HG03039 (cell line): ENCODE measurements at regions not wholly inside any gene's neighbourhood (a gene's known extent, or its start where the extent isn't known, plus 50 kb on each side); places are given as distances from the start of the nearest gene placed in this dataset.

Experiments
- ATAC-seq: cut with Tn5 transposase; IDR thresholded peaks from one replicate; pipeline ENCODE4 v1.9.1; 2021; ENCODE audit warnings: mild to moderate bottlenecking, moderate library complexity; ENCODE audit not compliant: unreplicated experiment

GRCh38 chr9:87275047-87275725 lies 222.5 kb upstream of the DAPK1 start:
- ATAC-seq, result no peak

- ATAC-seq, result no peak
Measured at GRCh38 chr9:87276327-87276841, 221.3 kb upstream of the DAPK1 start.

- no peak for ATAC-seq
Measured at GRCh38 chr9:87276851-87277261, 220.8 kb upstream of the DAPK1 start.

DNA sequence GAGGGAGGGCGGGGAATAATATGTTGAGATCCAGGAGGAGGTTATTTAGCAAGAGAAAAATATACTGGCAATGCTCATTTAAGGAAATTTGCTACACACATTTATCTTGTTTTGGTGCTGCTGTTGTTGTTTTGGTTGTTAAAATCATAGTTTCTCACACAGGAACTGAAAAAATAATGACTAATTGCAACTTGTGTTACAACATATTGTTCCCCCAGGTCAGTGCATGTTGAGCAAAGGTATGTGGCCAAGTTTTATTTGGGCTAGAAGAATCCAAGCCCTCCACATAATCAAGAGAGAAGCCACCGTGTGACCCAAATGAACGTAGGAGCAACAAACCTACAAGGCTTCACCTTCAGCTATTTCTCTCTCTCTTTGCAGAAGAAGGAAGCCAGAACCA lies 220.3 kb upstream of the DAPK1 start:
- no peak for ATAC-seq

GRCh38 chr9:87278971-87279733 lies 218.5 kb upstream of the DAPK1 start:
- ATAC-seq, result no peak

DNA sequence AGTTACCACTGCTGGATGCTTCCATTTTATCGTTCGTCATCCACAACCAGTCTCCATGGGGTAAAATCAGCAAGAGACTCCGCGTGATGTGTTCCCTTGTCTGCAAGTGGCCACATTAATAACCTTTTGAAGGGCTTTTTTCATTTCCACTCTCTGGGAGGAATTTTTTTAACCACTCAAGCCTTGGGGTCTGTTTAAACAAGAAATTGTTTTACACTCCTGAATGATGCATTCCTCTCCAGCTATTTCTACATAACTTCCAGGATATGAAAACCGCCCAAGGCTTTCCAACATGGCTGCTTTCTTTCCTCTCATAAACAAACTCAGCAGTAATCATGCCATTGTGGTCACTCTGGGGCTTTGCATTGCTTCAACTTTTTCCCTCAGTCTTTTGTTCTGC lies 217.2 kb upstream of the DAPK1 start:
- ATAC-seq, result no peak

DNA sequence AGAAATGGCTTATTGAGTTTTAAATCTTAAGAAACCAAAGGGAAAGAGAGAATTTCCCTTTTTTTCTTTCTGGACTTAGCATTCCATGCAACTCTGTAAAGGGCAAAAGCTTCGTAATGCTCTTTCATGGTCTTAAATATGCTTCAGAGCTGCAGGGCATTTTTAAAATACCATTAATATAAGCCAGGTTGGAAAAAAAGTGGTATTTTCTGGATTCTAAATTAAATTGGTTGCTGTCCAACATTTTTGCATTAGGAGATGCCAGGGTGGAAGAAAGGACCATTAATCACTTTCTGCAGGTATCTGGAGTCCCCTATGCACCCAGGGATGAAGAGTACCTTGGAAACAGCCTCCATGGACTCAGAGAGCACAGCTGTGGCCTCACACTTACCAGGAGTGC lies 215.1 kb upstream of the DAPK1 start:
- ATAC-seq, result no peak

DNA sequence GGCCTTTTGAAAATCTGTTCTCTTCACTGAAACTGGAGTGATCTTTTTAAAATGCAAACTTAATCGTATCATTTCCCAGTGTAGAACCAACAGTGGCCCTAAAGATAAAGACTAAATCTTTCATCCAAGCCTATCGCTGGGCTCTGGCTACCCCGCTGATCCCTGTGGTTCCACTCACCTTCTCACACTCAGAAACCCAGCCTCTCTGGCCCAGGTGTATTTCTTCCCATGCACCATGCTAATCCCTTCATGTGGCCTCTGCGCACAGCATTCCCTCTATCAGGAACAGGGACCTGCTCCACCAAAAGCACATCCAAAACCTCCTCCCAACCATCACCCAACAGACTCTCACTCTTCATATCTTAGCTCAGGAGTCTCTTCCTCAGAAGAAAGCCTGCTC lies 214.1 kb upstream of the DAPK1 start:
- no peak for ATAC-seq

- ATAC-seq, result no peak
Measured at GRCh38 chr9:87285183-87285850, 212.3 kb upstream of the DAPK1 start.

GRCh38 chr9:87286506-87286905 lies 211.2 kb upstream of the DAPK1 start:
- ATAC-seq, result no peak

DNA sequence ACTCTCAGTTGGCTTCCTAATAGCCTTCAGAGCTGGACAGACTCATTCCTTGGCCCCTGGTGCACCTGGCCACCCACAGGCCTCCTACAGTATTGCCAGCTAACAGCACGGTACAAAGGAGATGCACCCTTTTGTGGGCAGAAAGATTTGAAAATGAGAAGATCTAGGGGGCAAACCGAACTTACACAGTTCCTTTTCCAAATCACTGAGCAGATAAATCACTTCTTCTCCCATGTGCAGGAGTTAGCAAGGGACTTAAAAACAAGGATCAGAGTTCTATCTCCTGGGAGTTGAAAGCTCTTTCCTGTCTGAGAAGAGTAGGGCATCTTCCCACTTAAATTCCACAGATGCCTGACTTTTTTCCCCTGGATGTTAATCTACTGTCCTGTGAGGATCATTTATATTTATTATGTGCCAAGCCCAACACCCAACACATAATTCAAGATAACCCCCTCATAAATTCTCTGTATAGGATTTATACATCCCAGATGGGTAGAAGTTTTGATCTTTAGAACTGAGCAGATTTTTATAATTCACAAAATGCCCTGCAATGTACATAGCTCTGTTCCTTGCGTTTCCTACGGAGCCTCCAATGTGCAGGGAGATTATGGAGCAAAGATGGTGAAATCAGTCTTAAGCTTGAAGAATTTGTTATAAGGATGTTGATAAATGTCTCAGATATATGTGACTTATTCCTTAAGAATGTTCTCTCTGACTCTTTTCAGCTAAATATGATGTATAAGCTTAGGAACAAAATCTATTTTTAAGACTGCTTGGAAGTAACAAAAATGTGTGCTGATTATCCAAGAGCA lies 207.2 kb upstream of the DAPK1 start:
- ATAC-seq, result no peak

DNA sequence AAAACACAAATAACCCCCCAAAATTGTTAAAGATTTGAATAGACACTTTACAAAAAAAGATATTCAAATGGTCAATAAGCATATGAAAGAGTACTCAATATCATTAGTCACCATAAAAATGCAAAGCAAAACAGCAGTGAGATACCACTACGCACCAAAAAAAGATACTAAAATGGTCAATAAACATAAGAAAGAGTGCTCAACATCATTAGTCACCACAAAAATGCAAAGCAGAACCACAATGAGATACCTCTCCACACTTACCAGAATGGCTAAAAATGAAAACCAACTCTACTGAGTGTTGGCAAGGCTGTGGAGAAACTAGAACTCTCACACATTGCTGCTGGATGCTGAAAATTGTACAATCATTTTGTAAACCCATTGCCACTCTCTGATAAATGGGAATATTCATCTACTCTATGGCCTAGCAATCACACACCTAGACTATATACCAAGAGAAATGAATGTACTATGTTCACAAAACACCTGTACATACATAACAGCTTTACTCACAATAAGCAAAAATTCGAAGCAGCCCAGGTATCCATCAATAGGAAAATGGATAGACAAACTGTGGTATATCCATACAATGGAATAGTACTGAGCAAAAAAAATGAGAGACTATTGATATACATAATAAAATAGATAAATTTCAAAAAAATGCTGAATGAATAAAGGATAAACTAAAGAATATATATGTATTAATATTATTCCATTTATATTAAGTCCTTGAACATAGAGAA lies 205.0 kb upstream of the DAPK1 start:
- no peak for ATAC-seq

DNA sequence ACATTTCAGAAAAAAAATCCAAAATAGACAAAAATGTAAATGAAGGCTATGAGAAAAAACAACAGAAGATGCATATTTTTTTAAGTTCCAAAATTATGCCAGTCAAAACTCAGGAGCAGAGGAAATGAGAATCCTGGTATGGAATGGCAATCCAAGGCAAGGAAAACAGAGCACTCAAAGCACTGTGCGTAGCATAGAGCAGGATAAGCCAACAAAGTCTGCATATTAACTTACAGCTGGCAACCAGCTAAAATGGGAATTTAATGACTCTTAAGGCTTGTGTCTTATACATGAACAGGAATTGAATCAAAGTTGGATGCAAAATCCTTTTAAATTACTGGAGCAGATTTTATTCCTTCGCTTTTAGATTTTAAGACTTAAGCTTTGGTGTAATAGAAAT lies 203.5 kb upstream of the DAPK1 start:
- ATAC-seq, result no peak

- ATAC-seq, result no peak
Measured at GRCh38 chr9:87300915-87301314, 196.8 kb upstream of the DAPK1 start.

- ATAC-seq, result no peak
Measured at GRCh38 chr9:87301371-87301770, 196.3 kb upstream of the DAPK1 start.

DNA sequence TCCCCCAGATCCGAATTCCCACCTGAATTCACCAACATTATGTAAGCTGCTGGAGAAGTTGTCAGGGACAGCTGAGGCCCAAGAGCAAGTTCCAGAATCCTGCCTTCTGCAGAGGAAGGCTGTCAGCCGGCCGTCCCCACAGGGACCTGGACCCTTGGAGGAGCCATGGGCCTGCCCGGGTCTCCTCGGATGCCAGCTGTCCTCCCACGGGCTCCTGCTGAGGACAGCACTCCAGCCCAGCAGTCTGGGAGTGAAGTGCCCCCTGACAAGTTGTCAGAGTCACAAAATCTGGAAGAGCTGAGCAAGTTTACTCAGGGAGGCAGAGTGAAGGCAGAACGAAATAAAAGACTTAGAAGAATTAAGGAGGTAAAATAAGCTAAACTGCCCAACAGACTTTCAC lies 192.5 kb upstream of the DAPK1 start:
- no peak for ATAC-seq

- no peak for ATAC-seq
Measured at GRCh38 chr9:87306006-87306405, 191.7 kb upstream of the DAPK1 start.

- ATAC-seq, result no peak
Measured at GRCh38 chr9:87307848-87308247, 189.8 kb upstream of the DAPK1 start.

DNA sequence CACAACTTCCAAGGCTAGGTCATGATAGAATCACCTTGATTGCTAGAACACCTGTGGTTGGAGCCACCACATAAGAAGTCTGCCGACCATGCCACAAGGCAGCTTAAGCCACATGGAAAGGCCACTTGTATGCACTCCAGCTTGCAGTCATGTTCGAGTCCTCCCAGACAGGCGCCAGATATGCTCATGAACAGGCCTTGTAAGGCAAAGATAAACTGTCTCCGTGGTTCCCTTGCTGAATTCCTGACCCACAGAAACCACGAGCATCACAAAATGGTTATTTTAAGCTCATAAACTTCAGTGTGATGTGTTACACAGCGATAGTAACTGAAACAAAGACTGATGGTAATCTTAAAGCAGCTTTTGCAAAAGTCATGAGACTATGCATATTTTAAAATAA lies 188.4 kb upstream of the DAPK1 start:
- ATAC-seq, result no peak

DNA sequence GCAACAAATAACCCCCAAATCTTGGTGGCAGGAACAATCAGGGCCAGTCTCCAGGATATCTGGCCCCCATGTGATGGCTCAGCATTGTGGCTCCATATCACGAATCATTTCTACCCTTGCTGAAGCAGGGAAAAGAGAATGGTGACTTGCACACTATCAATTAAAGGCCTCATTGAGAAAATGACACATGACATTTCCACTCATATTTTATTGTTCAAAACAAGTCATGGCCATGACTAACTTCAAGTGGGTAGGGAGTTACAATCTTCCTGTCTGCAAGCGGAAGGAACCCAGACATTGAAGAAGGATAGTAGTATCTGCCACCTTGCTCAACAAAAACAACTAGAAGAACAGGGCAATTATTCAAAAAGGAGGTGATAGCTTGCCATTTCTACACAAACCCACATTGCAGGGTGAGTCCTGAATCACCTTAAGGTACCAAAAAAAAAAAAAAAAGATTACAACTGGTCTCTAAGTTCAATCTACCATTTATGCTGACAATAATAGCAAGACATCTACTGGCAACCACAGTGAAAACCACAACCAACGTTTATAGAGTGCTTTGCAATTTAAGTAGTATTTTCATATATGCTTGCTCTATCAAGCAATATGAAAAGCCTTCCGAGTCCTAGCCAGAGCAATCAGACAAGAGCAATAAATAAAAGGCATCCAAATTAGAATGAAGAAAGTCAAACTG lies 186.7 kb upstream of the DAPK1 start:
- ATAC-seq, result no peak
